PFSK-1 (cell line): ENCODE measurements at regions not wholly inside any gene's neighbourhood (a gene's known extent, or its start where the extent isn't known, plus 50 kb on each side); places are given as distances from the start of the nearest gene placed in this dataset.

Experiments
- POLR2AphosphoS5 ChIP-seq: IDR thresholded peaks from 2 replicates; pipeline ENCODE4 v1.6.1; 2012; ENCODE audit warnings: low read depth, mild to moderate bottlenecking, control low read depth, low read length, moderate library complexity
- REST ChIP-seq, 2 experiments: IDR thresholded peaks; 2 replicates each; pipeline versions ENCODE4 v1.6.1 to v1.8.0; 2011 to 2012; ENCODE audit warnings: low read depth in 2 of 2, low read length in 2 of 2, control low read depth in 1 of 2, inconsistent platforms in 1 of 2, mild to moderate bottlenecking in 1 of 2, moderate library complexity in 1 of 2; ENCODE audit not compliant: insufficient read depth in 1 of 2

GRCh38 chr11:43053638-43054412 lies 258.0 kb upstream of the API5 start:
- TF ChIP-seq POLR2AphosphoS5, result no peak
- TF ChIP-seq REST (IDR thresholded peaks at IDR 0.05; ENCODE audit: insufficient read depth in 1 of 2, low read depth in 2 of 2, low read length in 2 of 2), result no peak
